PC-3 (cell line): ENCODE measurements at regions not wholly inside any gene's neighbourhood (a gene's known extent, or its start where the extent isn't known, plus 50 kb on each side); places are given as distances from the start of the nearest gene placed in this dataset.

Experiments used
- ATAC-seq: fragments of 200-7000 bp; cut with Tn5 transposase; 2 replicates; pipeline ENCODE4 v1.9.1; 2020; ENCODE audit warnings: mild to moderate bottlenecking, moderate library complexity
- BruUV-seq: library from RNA; stranded (reverse); fragments of 400-500 nt; replicated peaks from 2 replicates; lab custom pipeline; 2021; lab: Mats Ljungman, UMichigan
- CTCF ChIA-PET: fragments of 300-600 bp; sonication (Branson Sonifier 250); formaldehyde crosslinking; loops from one replicate; lab custom pipeline; 2022; ENCODE audit warnings: antibody characterized with exemption; lab: Charles Lee
- POLR2A ChIA-PET: fragments of 300-600 bp; sonication (Branson Sonifier 250); formaldehyde crosslinking; loops from one replicate; lab custom pipeline; 2022; ENCODE audit warnings: antibody characterized with exemption; ENCODE audit not compliant: unreplicated experiment; lab: Charles Lee
- DNase-seq: peaks from one replicate; pipeline ENCODE4 v3.0.0-alpha.2; 2015
- H2AFZ ChIP-seq: fragments of 300-600 bp; sonication (generic); 2 replicates; pipeline ENCODE4 v1.6.0; 2016; ENCODE audit warnings: antibody characterized with exemption, low read length
- H3F3A ChIP-seq: fragments of 300-600 bp; sonication (generic); one replicate; pipeline ENCODE4 v1.6.0; 2017; ENCODE audit warnings: antibody characterized with exemption, low read length, control low read depth, mild to moderate bottlenecking; ENCODE audit not compliant: unreplicated experiment
- H3K27ac ChIP-seq: fragments of 300-600 bp; sonication (generic); 2 replicates; pipeline ENCODE4 v1.5.1; 2016; ENCODE audit warnings: mild to moderate bottlenecking, low read length
- H3K27me3 ChIP-seq: fragments of 300-600 bp; sonication (generic); 2 replicates; pipeline ENCODE4 v1.6.1; 2016; ENCODE audit warnings: low read length, mixed read lengths
- H3K36me3 ChIP-seq: fragments of 300-600 bp; sonication (generic); 2 replicates; pipeline ENCODE4 v1.6.1; 2016; ENCODE audit warnings: low read depth, mixed run types, low read length, mixed read lengths
- H3K4me1 ChIP-seq: fragments of 300-600 bp; sonication (generic); 2 replicates; pipeline ENCODE4 v1.5.1; 2016; ENCODE audit warnings: low read length; ENCODE audit not compliant: insufficient read depth
- H3K4me2 ChIP-seq: fragments of 300-600 bp; sonication (generic); 2 replicates; pipeline ENCODE4 v1.6.0; 2016; ENCODE audit warnings: low read length
- H3K4me3 ChIP-seq: fragments of 300-600 bp; sonication (generic); 2 replicates; pipeline ENCODE4 v1.5.1; 2016; ENCODE audit warnings: mild to moderate bottlenecking, low read length, mixed read lengths
- H3K79me2 ChIP-seq: fragments of 300-600 bp; sonication (generic); 2 replicates; pipeline ENCODE4 v1.6.1; 2017; ENCODE audit warnings: low read length, mixed read lengths
- H3K9ac ChIP-seq: fragments of 300-600 bp; sonication (generic); 2 replicates; pipeline ENCODE4 v1.6.0; 2016; ENCODE audit warnings: mild to moderate bottlenecking, low read length
- H3K9me2 ChIP-seq: fragments of 300-600 bp; sonication (generic); replicated peaks from 2 replicates; pipeline ENCODE4 v1.6.1; 2016; ENCODE audit warnings: mixed run types, low read length, mixed read lengths
- H3K9me3 ChIP-seq: fragments of 300-600 bp; sonication (generic); 2 replicates; pipeline ENCODE4 v1.6.1; 2016; ENCODE audit warnings: low read length, mixed read lengths
- H4K20me1 ChIP-seq: fragments of 300-600 bp; sonication (generic); 2 replicates; pipeline ENCODE4 v1.6.1; 2016; ENCODE audit warnings: low read length, mixed read lengths
- CTCF ChIP-seq: fragments of 300-600 bp; sonication (generic); conservative IDR thresholded peaks from 2 replicates; pipeline ENCODE4 v1.5.1; 2017; ENCODE audit warnings: antibody characterized with exemption, low read depth, mild to moderate bottlenecking, low read length
- EZH2 ChIP-seq: fragments of 300-600 bp; sonication (generic); IDR thresholded peaks from one replicate; pipeline ENCODE4 v1.6.1; 2017; ENCODE audit warnings: antibody characterized with exemption, mild to moderate bottlenecking, low read length; ENCODE audit not compliant: unreplicated experiment
- EZH2phosphoT487 ChIP-seq: fragments of 300-600 bp; sonication (generic); IDR thresholded peaks from 2 replicates; pipeline ENCODE4 v1.6.1; 2018; ENCODE audit warnings: mild to moderate bottlenecking, antibody characterized with exemption, low read length, borderline replicate concordance
- intact Hi-C: fragments of 100-400 bp; cut with micrococcal nuclease; formaldehyde crosslinking; loops from 2 replicates; pipeline ENCODE4 v1.9.0; 2023

GRCh38 chr2:4135765-4136164 lies 432.4 kb downstream of the DCDC2C start:
- no peak overlapping the region for H3K4me3 ChIP-seq
- intact Hi-C loops, result no loop called here
- no peak overlapping the region for H3K9ac ChIP-seq
- ATAC-seq, result no peak
- no peak for DNase-seq
- no peaks in the 10 kb centered on the region for H4K20me1 ChIP-seq
- TF ChIP-seq EZH2, result no peak
- H3K4me1 ChIP-seq, result no peaks in the 10 kb centered on the region
- no peaks in the 10 kb centered on the region for H3F3A ChIP-seq
- POLR2A ChIA-PET, result no interaction called here
- H3K4me2 ChIP-seq, result no peak overlapping the region
- H3K36me3 ChIP-seq, result no peaks in the 10 kb centered on the region
- CTCF ChIA-PET, result no interaction called here
- no peaks in the 10 kb centered on the region for H3K9me2 ChIP-seq
- peaks cover 8% of the 10 kb centered on the region for H3K9me3 ChIP-seq
- no peak overlapping the region for H3K27ac ChIP-seq
- H2AFZ ChIP-seq, result no peak overlapping the region
- no peaks in the 10 kb centered on the region for H3K27me3 ChIP-seq
- H3K79me2 ChIP-seq, result no peaks in the 10 kb centered on the region
- no TSS peak for BruUV-seq

DNA sequence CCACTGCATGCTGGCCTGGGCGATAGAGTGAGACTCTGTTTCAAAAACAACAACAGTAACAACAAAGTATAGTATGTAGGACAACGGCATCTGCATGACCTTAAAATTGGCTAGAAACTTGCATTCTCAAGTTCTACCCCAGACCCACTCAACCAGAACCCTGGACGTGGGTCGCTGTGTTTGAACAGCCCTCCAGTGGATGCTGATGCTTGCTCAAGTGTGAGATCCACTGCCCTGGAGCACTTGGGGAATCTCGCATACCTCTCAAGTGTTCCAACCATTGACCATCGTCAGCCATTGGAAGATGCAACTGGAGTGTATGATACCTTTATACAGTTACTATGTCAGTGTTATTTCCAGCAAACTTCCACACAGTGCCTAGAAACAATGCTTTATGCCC lies 435.9 kb downstream of the DCDC2C start:
- DNase-seq (no peak), ATAC-seq (no peak)
- no peaks in the 10 kb centered on the region for H4K20me1 ChIP-seq
- no peaks in the 10 kb centered on the region for H3K36me3 ChIP-seq
- no peak overlapping the region for H3K4me2 ChIP-seq
- no peaks in the 10 kb centered on the region for H3K27me3 ChIP-seq
- H3K4me1 ChIP-seq, result no peaks in the 10 kb centered on the region
- no peaks in the 10 kb centered on the region for H3F3A ChIP-seq
- H3K9me2 ChIP-seq, result no peaks in the 10 kb centered on the region
- no peaks in the 10 kb centered on the region for H3K9me3 ChIP-seq
- no peak overlapping the region for H2AFZ ChIP-seq
- H3K79me2 ChIP-seq, result no peaks in the 10 kb centered on the region
- BruUV-seq, result no TSS peak
- H3K9ac ChIP-seq, result no peak overlapping the region
- H3K27ac ChIP-seq, result no peak overlapping the region
- H3K4me3 ChIP-seq, result no peak overlapping the region
- intact Hi-C loops, result no loop called here
- TF ChIP-seq CTCF (no peak), EZH2 (no peak), EZH2phosphoT487 (no peak)
- ChIA-PET CTCF (no interaction called here), POLR2A (no interaction called here)

DNA sequence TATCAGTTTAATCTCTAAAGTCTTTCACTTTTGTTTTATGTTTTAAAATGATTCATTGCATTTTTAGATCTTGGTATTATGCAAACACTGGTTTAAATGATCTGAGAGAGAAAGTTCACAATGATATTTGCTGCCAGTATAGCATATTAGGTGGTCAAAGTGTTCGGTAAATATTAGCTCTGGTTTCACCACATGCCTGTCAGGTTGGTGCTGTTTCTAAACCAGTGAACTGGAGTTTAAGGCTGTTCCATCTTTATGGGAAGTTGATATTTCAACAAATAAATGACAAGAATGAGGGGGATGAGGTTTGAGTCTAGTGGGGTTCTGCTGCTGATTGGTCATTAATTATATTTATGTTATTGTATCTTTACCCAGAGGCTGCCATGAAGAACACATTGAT lies 436.4 kb downstream of the DCDC2C start:
- H3K79me2 ChIP-seq, result no peaks in the 10 kb centered on the region
- H3K9ac ChIP-seq, result no peak overlapping the region
- no peak overlapping the region for H3K27ac ChIP-seq
- DNase-seq (no peak), ATAC-seq (no peak)
- no peaks in the 10 kb centered on the region for H3F3A ChIP-seq
- POLR2A ChIA-PET, result no interaction called here
- intact Hi-C loops, result no loop called here
- H3K4me1 ChIP-seq, result no peaks in the 10 kb centered on the region
- no peaks in the 10 kb centered on the region for H3K9me2 ChIP-seq
- no peak for TF ChIP-seq EZH2phosphoT487
- H4K20me1 ChIP-seq, result no peaks in the 10 kb centered on the region
- H3K9me3 ChIP-seq, result no peaks in the 10 kb centered on the region
- H3K27me3 ChIP-seq, result no peaks in the 10 kb centered on the region
- H2AFZ ChIP-seq, result no peak overlapping the region
- BruUV-seq, result no TSS peak
- H3K4me3 ChIP-seq, result no peak overlapping the region
- H3K36me3 ChIP-seq, result no peaks in the 10 kb centered on the region
- CTCF ChIA-PET, result no interaction called here
- no peak overlapping the region for H3K4me2 ChIP-seq

- no peak overlapping the region for H3K4me3 ChIP-seq
- no peaks in the 10 kb centered on the region for H4K20me1 ChIP-seq
- no peak overlapping the region for H3K9ac ChIP-seq
- no peak overlapping the region for H3K4me2 ChIP-seq
- H3K9me2 ChIP-seq, result no peaks in the 10 kb centered on the region
- H3K4me1 ChIP-seq, result no peaks in the 10 kb centered on the region
- no peaks in the 10 kb centered on the region for H3K27me3 ChIP-seq
- no peaks in the 10 kb centered on the region for H3K79me2 ChIP-seq
- no peak overlapping the region for H2AFZ ChIP-seq
- POLR2A ChIA-PET, result no interaction called here
- no peak for DNase-seq
- intact Hi-C loops, result no loop called here
- H3K9me3 ChIP-seq, result no peaks in the 10 kb centered on the region
- no peaks in the 10 kb centered on the region for H3F3A ChIP-seq
- H3K36me3 ChIP-seq, result no peaks in the 10 kb centered on the region
- ATAC-seq, result no peak
- H3K27ac ChIP-seq, result no peak overlapping the region
- CTCF ChIA-PET, result no interaction called here
- TF ChIP-seq EZH2phosphoT487 (no peak), CTCF (no peak)
- BruUV-seq, result no TSS peak
Measured at GRCh38 chr2:4140281-4140970, 437.1 kb downstream of the DCDC2C start.
